Activated naive CD4-positive, alpha-beta T cell treated with anti-CD3 and anti-CD28 coated beads for 36 hours (primary cell): ENCODE measurements at regions not wholly inside any gene's neighbourhood (a gene's known extent, or its start where the extent isn't known, plus 50 kb on each side); places are given as distances from the start of the nearest gene placed in this dataset.

Source experiments
- CTCF ChIA-PET: fragments of 350-600 bp; sonication (Branson Sonifier 250); formaldehyde crosslinking; loops from one replicate; lab custom pipeline; 2021; ENCODE audit warnings: antibody characterized with exemption; lab: Charles Lee
- DNase-seq: peaks from one replicate; pipeline ENCODE4 v3.0.0-alpha.2; 2020
- H3K27ac Mint-ChIP-seq: one replicate; pipeline ENCODE4 v1.8.0; 2021; ENCODE audit warnings: mild to moderate bottlenecking, mixed read lengths
- H3K27me3 Mint-ChIP-seq: one replicate; pipeline ENCODE4 v1.8.0; 2021; ENCODE audit warnings: low read depth, mixed read lengths
- H3K36me3 Mint-ChIP-seq: one replicate; pipeline ENCODE4 v1.8.0; 2021; ENCODE audit warnings: low read depth, mixed read lengths
- H3K4me1 Mint-ChIP-seq: one replicate; pipeline ENCODE4 v1.8.0; 2021; ENCODE audit warnings: low read depth, mixed read lengths
- H3K4me3 Mint-ChIP-seq: one replicate; pipeline ENCODE4 v1.8.0; 2021; ENCODE audit warnings: mild to moderate bottlenecking, moderate library complexity, mixed read lengths
- H3K9me3 Mint-ChIP-seq: one replicate; pipeline ENCODE4 v1.8.0; 2021; ENCODE audit warnings: mixed read lengths
- intact Hi-C: fragments of 100-400 bp; cut with micrococcal nuclease; formaldehyde crosslinking; loops from one replicate; pipeline ENCODE4 v1.15.1; 2023

GRCh38 chr12:81896771-81897170 lies 137.6 kb upstream of the PPFIA2 start:
- peaks cover 30% of the 10 kb centered on the region for H3K9me3 Mint-ChIP-seq
- no peak overlapping the region for H3K27ac Mint-ChIP-seq
- DNase-seq: peak; percentile 36
- H3K4me3 Mint-ChIP-seq: no peak overlapping the region
- no peaks in the 10 kb centered on the region for H3K4me1 Mint-ChIP-seq
- CTCF ChIA-PET: no interaction called here
- H3K36me3 Mint-ChIP-seq: peaks cover 7% of the 10 kb centered on the region
- intact Hi-C loops: no loop called here
- no peaks in the 10 kb centered on the region for H3K27me3 Mint-ChIP-seq

GRCh38 chr12:81888961-81889360 lies 129.8 kb upstream of the PPFIA2 start:
- Mint-ChIP-seq H3K36me3 (no peaks in the 10 kb centered on the region), H3K4me3 (no peak overlapping the region), H3K9me3 (no peaks in the 10 kb centered on the region), H3K27me3 (no peaks in the 10 kb centered on the region), H3K4me1 (no peaks in the 10 kb centered on the region), H3K27ac (no peak overlapping the region)
- CTCF ChIA-PET: no interaction called here
- no peak for DNase-seq
- intact Hi-C loops: no loop called here

GRCh38 chr12:81888106-81888740 lies 129.1 kb upstream of the PPFIA2 start:
- no peaks in the 10 kb centered on the region for H3K9me3 Mint-ChIP-seq
- no peak overlapping the region for H3K4me3 Mint-ChIP-seq
- no peaks in the 10 kb centered on the region for H3K36me3 Mint-ChIP-seq
- H3K4me1 Mint-ChIP-seq: no peaks in the 10 kb centered on the region
- CTCF ChIA-PET: no interaction called here
- intact Hi-C loops: no loop called here
- H3K27me3 Mint-ChIP-seq: no peaks in the 10 kb centered on the region
- no peak for DNase-seq
- no peak overlapping the region for H3K27ac Mint-ChIP-seq

- Mint-ChIP-seq H3K4me1 (peaks cover 5% of the 10 kb centered on the region), H3K36me3 (no peaks in the 10 kb centered on the region), H3K9me3 (no peaks in the 10 kb centered on the region), H3K27ac (no peak overlapping the region), H3K27me3 (no peaks in the 10 kb centered on the region), H3K4me3 (no peak overlapping the region)
- intact Hi-C loops: no loop called here
- DNase-seq: no peak
- CTCF ChIA-PET: no interaction called here
These were observed 115.4 kb upstream of the PPFIA2 start for GRCh38 chr12:81874586-81874985.

GRCh38 chr12:81874166-81874565 lies 115.0 kb upstream of the PPFIA2 start:
- CTCF ChIA-PET: no interaction called here

GRCh38 chr12:81872400-81872799 lies 113.2 kb upstream of the PPFIA2 start:
- Mint-ChIP-seq H3K9me3 (no peaks in the 10 kb centered on the region), H3K27ac (no peak overlapping the region), H3K27me3 (no peaks in the 10 kb centered on the region), H3K4me1 (peaks cover 5% of the 10 kb centered on the region), H3K36me3 (no peaks in the 10 kb centered on the region), H3K4me3 (no peak overlapping the region)
- no peak for DNase-seq
- CTCF ChIA-PET: no interaction called here
- intact Hi-C loops: no loop called here

More at GRCh38 chr12:81874166-81874565, 115.0 kb upstream of the PPFIA2 start:
- Mint-ChIP-seq H3K4me1 (peaks cover 5% of the 10 kb centered on the region), H3K36me3 (no peaks in the 10 kb centered on the region), H3K9me3 (no peaks in the 10 kb centered on the region), H3K27me3 (no peaks in the 10 kb centered on the region), H3K27ac (no peak overlapping the region), H3K4me3 (no peak overlapping the region)
- intact Hi-C loops: no loop called here
- no peak for DNase-seq

- H3K4me3 Mint-ChIP-seq: no peak overlapping the region
- CTCF ChIA-PET: no interaction called here
- H3K9me3 Mint-ChIP-seq: no peaks in the 10 kb centered on the region
- H3K27me3 Mint-ChIP-seq: no peaks in the 10 kb centered on the region
- DNase-seq: no peak
- no peak overlapping the region for H3K27ac Mint-ChIP-seq
- no peaks in the 10 kb centered on the region for H3K36me3 Mint-ChIP-seq
- H3K4me1 Mint-ChIP-seq: no peaks in the 10 kb centered on the region
- intact Hi-C loops: no loop called here
These were observed 106.9 kb upstream of the PPFIA2 start for GRCh38 chr12:81866081-81866480.

- CTCF ChIA-PET: interaction anchor here (0.6 kb wide), 1 partner anchor 29 kb away, joined by 4 read pairs; no protein-coding TSS in a partner anchor
- Mint-ChIP-seq H3K36me3 (no peaks in the 10 kb centered on the region), H3K27me3 (peaks cover 2% of the 10 kb centered on the region), H3K4me1 (peaks cover 2% of the 10 kb centered on the region), H3K9me3 (no peaks in the 10 kb centered on the region), H3K27ac (no peak overlapping the region), H3K4me3 (no peak overlapping the region)
- intact Hi-C loops: no loop called here
- DNase-seq: no peak
These were observed 104.3 kb upstream of the PPFIA2 start for GRCh38 chr12:81863406-81863805.

- intact Hi-C loops: no loop called here
- H3K36me3 Mint-ChIP-seq: no peaks in the 10 kb centered on the region
- no peak overlapping the region for H3K4me3 Mint-ChIP-seq
- peaks cover 2% of the 10 kb centered on the region for H3K4me1 Mint-ChIP-seq
- CTCF ChIA-PET: interaction anchor here (0.7 kb wide), 1 partner anchor 19 kb away, joined by 3 read pairs; no protein-coding TSS in a partner anchor
- no peak for DNase-seq
- no peaks in the 10 kb centered on the region for H3K9me3 Mint-ChIP-seq
- peaks cover 2% of the 10 kb centered on the region for H3K27me3 Mint-ChIP-seq
- no peak overlapping the region for H3K27ac Mint-ChIP-seq
These were observed 100.4 kb upstream of the PPFIA2 start for GRCh38 chr12:81859521-81859920.

- CTCF ChIA-PET: no interaction called here
These were observed 84.4 kb upstream of the PPFIA2 start for GRCh38 chr12:81843599-81843998.

GRCh38 chr12:81835783-81836182 lies 76.6 kb upstream of the PPFIA2 start:
- Mint-ChIP-seq H3K9me3 (no peaks in the 10 kb centered on the region), H3K27me3 (no peaks in the 10 kb centered on the region), H3K36me3 (no peaks in the 10 kb centered on the region), H3K4me1 (peaks cover 7% of the 10 kb centered on the region), H3K4me3 (no peak overlapping the region), H3K27ac (peak overlapping the region; percentile 44)
- DNase-seq: peak; percentile 55
- intact Hi-C loops: no loop called here
- CTCF ChIA-PET: no interaction called here

More at GRCh38 chr12:81843599-81843998, 84.4 kb upstream of the PPFIA2 start:
- no peaks in the 10 kb centered on the region for H3K36me3 Mint-ChIP-seq
- DNase-seq: no peak
- intact Hi-C loops: no loop called here
- peaks cover 2% of the 10 kb centered on the region for H3K27me3 Mint-ChIP-seq
- H3K4me1 Mint-ChIP-seq: no peaks in the 10 kb centered on the region
- no peaks in the 10 kb centered on the region for H3K9me3 Mint-ChIP-seq
- no peak overlapping the region for H3K4me3 Mint-ChIP-seq
- H3K27ac Mint-ChIP-seq: no peak overlapping the region

- peaks cover 2% of the 10 kb centered on the region for H3K27me3 Mint-ChIP-seq
- no peaks in the 10 kb centered on the region for H3K36me3 Mint-ChIP-seq
- peaks cover 15% of the 10 kb centered on the region for H3K4me1 Mint-ChIP-seq
- H3K9me3 Mint-ChIP-seq: no peaks in the 10 kb centered on the region
- intact Hi-C loops: no loop called here
- no peak overlapping the region for H3K27ac Mint-ChIP-seq
- H3K4me3 Mint-ChIP-seq: no peak overlapping the region
- no peak for DNase-seq
- CTCF ChIA-PET: no interaction called here
These were observed 61.0 kb upstream of the PPFIA2 start for GRCh38 chr12:81819991-81820633.

- Mint-ChIP-seq H3K36me3 (peaks cover 6% of the 10 kb centered on the region), H3K4me1 (peaks cover 18% of the 10 kb centered on the region), H3K27me3 (peaks cover 23% of the 10 kb centered on the region), H3K9me3 (peaks cover 5% of the 10 kb centered on the region), H3K4me3 (no peak overlapping the region), H3K27ac (no peak overlapping the region)
- intact Hi-C loops: no loop called here
- CTCF ChIA-PET: no interaction called here
- DNase-seq: no peak
These were observed 56.5 kb upstream of the PPFIA2 start for GRCh38 chr12:81815611-81816010.
